HAP-1 (cell line): ENCODE measurements at regions not wholly inside any gene's neighbourhood (a gene's known extent, or its start where the extent isn't known, plus 50 kb on each side); places are given as distances from the start of the nearest gene placed in this dataset.
"Not testable (repeated sequence)": the region's sequence is repeated elsewhere in the genome, so short reads cannot be mapped to it uniquely, and the experiment has no call there.

Source experiments
- DNase-seq, 2 experiments: peaks; one replicate each; pipeline ENCODE4 v3.0.0-alpha.2; 2016 to 2020; ENCODE audit warnings: low spot score in 2 of 2
- H3K27me3 ChIP-seq: fragments of 250-450 bp; sonication (Bioruptor Pico); 2 replicates; pipeline ENCODE4 v1.5.1; 2020; ENCODE audit warnings: low read depth, mild to moderate bottlenecking, moderate library complexity
- H3K36me3 ChIP-seq: fragments of 250-450 bp; sonication (Bioruptor Pico); replicated peaks from 2 replicates; pipeline ENCODE4 v1.5.1; 2020; ENCODE audit warnings: mild to moderate bottlenecking
- H3K4me1 ChIP-seq: fragments of 250-450 bp; sonication (Bioruptor Pico); 2 replicates; pipeline ENCODE4 v1.5.1; 2020; ENCODE audit warnings: mild to moderate bottlenecking
- H3K4me3 ChIP-seq: fragments of 250-450 bp; sonication (Bioruptor Pico); 2 replicates; pipeline ENCODE4 v1.5.1; 2020; ENCODE audit warnings: mild to moderate bottlenecking, moderate library complexity
- H3K9me3 ChIP-seq: fragments of 250-450 bp; sonication (Bioruptor Pico); 2 replicates; pipeline ENCODE4 v1.5.1; 2020; ENCODE audit warnings: mild to moderate bottlenecking, moderate library complexity
- in situ Hi-C: fragments of 300-500 bp; cut with MboI; formaldehyde crosslinking; loops from 3 replicates; pipeline ENCODE4 v1.14.3; 2020; ENCODE audit warnings: low sequenced_read_pairs, inconsistent platforms, mixed read lengths

- in situ Hi-C loops = no loop called here
- peak in 1 of 2 experiments; percentile 35 for DNase-seq
- Histone ChIP-seq H3K36me3 (no peaks in the 10 kb centered on the region), H3K4me1 (peaks cover 11% of the 10 kb centered on the region), H3K4me3 (no peak overlapping the region), H3K27me3 (no peaks in the 10 kb centered on the region), H3K9me3 (no peaks in the 10 kb centered on the region)
Measured at GRCh38 chr6:15912505-15913400, 216.1 kb upstream of the MYLIP start.

DNA sequence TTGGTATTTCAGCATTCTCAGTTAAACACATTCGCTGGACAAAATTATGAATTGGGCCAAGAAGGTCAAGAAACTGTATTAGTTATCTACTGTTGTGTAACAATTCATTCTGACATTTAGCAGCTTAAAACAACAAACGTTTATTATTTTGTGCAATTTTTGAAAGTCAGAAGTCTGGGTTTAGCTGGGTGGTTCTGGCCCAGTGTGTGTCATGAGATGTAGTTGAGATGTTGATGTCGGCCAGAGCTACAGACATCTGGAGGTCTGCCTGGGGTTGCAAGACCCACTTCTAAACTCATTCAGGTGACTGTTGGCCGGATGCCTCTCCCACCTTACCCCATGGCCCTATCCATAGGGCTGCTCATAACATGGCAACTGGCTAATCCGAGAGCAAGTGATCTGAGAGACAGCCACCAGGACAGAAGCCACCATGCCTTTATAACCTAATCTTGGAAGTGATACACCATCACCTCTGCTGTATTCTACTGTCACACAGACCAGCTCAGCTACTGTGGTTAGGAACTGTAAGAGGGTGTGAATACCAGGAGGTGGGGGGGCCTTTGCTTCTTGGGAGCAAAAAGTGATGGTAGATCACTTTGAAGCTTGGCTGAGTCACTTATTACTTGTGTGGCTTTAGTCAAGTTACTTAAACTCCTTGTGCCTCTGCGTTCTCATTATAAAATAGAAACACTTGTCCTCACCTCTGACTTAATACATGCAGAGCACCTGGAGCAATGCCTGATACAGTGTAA lies 217.0 kb upstream of the MYLIP start:
- H3K4me1 ChIP-seq = peaks cover 11% of the 10 kb centered on the region
- no peak for DNase-seq
- H3K9me3 ChIP-seq = no peaks in the 10 kb centered on the region
- no peaks in the 10 kb centered on the region for H3K27me3 ChIP-seq
- H3K36me3 ChIP-seq = no peaks in the 10 kb centered on the region
- in situ Hi-C loops = no loop called here
- H3K4me3 ChIP-seq = no peak overlapping the region

GRCh38 chr6:15909290-15910070 lies 219.4 kb upstream of the MYLIP start:
- Histone ChIP-seq H3K36me3 (no peaks in the 10 kb centered on the region), H3K9me3 (no peaks in the 10 kb centered on the region), H3K4me1 (peaks cover 11% of the 10 kb centered on the region), H3K27me3 (no peaks in the 10 kb centered on the region), H3K4me3 (no peak overlapping the region)
- no peak for DNase-seq
- in situ Hi-C loops = no loop called here

GRCh38 chr6:15908871-15909270 lies 220.0 kb upstream of the MYLIP start:
- H3K4me3 ChIP-seq = no peak overlapping the region
- H3K27me3 ChIP-seq = no peaks in the 10 kb centered on the region
- in situ Hi-C loops = no loop called here
- H3K36me3 ChIP-seq = no peaks in the 10 kb centered on the region
- no peak for DNase-seq
- H3K9me3 ChIP-seq = no peaks in the 10 kb centered on the region
- H3K4me1 ChIP-seq = peaks cover 11% of the 10 kb centered on the region

GRCh38 chr6:15907914-15908518 lies 220.9 kb upstream of the MYLIP start:
- Histone ChIP-seq H3K4me3 (no peak overlapping the region), H3K4me1 (peaks cover 11% of the 10 kb centered on the region), H3K36me3 (no peaks in the 10 kb centered on the region), H3K27me3 (no peaks in the 10 kb centered on the region), H3K9me3 (no peaks in the 10 kb centered on the region)
- no peak for DNase-seq
- in situ Hi-C loops = no loop called here

DNA sequence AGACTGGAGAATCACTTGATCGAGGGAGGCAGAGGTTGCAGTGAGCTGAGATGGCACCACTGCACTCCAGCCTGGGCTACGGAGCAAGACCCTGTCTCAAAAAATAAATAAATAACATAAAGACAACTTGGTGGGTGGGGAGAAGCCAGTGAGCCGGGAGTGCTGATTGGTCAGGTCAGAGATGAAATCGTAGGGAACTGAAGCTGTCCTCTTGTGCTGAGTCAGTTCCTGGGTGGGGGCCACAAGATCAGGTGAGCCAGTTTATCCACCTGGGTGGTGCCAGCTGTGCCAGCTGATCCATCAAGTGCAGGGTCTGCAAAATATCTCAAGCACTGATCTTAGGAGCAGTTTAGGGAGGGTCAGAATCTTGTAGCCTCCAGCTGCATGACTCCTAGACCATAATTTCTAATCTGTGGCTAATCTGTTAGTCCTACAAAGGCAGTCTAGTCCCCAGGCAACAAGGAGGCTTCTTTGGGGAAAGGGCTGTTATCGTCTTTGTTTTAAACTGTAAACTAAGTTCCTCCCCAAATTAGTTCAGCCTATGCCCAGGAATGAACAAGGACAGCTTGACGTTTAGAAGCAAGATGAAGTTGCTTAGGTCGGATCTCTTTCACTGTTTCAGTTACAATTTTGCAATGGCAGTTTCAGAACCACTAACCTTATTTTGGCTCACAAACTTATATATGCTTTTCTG lies 221.5 kb upstream of the MYLIP start:
- H3K9me3 ChIP-seq, in situ Hi-C loops, H3K4me1 ChIP-seq, H3K27me3 ChIP-seq, H3K36me3 ChIP-seq, H3K4me3 ChIP-seq, DNase-seq: not testable (repeated sequence)

- H3K36me3 ChIP-seq = no peaks in the 10 kb centered on the region
- no peaks in the 10 kb centered on the region for H3K4me1 ChIP-seq
- H3K4me3 ChIP-seq = no peak overlapping the region
- no peak for DNase-seq
- no peaks in the 10 kb centered on the region for H3K9me3 ChIP-seq
- H3K27me3 ChIP-seq = no peaks in the 10 kb centered on the region
- in situ Hi-C loops = no loop called here
Measured at GRCh38 chr6:15906420-15907016, 222.4 kb upstream of the MYLIP start.

DNA sequence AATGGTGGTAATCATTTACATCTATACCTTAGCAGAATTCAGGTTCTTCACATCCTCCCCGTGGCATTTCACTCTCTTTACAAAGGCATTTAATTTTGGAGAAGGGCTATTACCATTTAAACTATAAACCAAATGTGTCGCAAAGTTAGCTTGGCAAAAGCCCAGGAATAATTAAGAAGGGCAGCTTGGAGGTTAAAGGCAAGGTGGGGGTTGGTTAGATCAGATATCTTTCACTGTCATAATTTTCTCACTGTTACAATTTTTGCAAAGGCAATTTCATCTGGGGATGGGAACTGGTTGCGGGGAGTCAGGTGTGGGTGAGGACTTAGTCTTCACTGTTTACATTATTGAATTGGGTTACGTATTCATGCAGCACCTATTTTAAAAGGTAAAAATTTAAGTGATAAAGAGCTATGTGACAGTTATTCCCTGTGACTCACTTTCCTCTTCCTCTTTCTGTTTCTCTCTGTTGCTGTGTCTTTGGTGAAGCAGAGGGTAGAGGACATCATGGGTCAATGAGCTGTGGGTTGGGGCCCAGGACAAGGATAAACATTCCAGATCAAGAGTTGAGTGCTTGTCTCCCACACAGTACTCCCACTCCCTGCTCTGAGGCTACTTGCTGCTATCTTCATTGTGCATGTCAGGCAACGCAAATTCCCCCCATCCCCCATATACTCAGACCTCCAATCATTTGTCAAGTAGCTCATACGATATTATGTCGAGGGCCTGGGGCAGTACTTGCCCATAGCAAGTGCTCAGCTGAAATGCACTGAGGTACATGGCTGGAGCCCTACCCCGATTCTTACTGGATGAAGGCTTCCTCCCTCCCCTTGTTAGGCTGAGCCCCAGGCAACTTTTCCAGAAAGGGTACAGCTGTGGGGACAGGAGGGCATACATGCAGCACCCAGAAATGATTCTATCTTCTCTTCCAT lies 223.1 kb upstream of the MYLIP start:
- H3K4me3 ChIP-seq = no peak overlapping the region
- no peaks in the 10 kb centered on the region for H3K36me3 ChIP-seq
- H3K9me3 ChIP-seq = no peaks in the 10 kb centered on the region
- no peak for DNase-seq
- in situ Hi-C loops = no loop called here
- no peaks in the 10 kb centered on the region for H3K4me1 ChIP-seq
- H3K27me3 ChIP-seq = no peaks in the 10 kb centered on the region

GRCh38 chr6:15904651-15905376 lies 224.1 kb upstream of the MYLIP start:
- in situ Hi-C loops = no loop called here
- no peaks in the 10 kb centered on the region for H3K36me3 ChIP-seq
- H3K4me3 ChIP-seq = no peak overlapping the region
- no peaks in the 10 kb centered on the region for H3K9me3 ChIP-seq
- no peaks in the 10 kb centered on the region for H3K4me1 ChIP-seq
- no peak for DNase-seq
- no peaks in the 10 kb centered on the region for H3K27me3 ChIP-seq

DNA sequence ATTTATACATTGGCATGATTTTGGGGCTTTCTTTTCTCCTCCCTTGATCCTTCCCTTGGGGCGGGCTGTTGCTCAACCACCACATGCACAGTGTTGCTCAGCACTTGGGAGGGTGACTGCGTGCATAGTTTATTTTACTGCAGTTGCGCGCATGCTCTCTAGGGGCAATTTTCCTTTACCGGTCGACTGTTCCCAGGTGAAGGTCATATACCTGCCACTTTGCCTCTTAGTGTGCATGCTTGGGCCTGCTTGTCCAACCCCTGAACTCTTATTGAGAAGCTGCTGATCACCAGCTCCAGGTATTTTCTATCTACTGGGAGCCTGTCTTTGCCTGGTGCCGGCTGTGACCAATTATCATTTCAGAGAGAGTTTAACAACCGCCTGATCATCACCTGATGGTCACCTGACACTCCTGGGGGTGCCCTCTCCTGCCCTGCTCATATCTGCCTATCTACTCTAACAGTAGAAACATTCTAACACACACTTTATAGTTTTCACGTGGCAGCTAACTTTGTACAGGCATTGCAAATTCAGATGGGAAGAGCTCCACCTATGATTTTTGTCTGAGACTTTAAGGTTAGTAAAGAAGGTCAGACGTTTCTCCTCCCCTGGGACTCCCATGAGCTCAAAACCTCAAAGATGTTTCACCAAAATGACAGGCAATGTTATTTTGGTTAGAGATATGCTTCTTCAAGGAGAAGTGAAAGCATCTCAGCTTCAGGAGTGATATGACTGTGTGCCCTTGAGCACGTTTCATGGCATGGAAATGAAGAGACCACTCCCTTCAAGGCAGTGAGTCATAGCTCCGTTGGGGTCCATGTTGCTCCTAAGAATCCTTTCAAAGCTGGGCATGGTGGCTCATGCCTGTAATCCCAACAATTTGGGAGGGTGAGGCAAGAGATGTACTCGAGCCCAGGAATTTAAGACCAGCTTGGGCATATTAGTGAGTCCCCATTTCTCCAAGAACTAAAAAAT lies 227.5 kb upstream of the MYLIP start:
- H3K4me3 ChIP-seq = no peak overlapping the region
- H3K9me3 ChIP-seq = no peaks in the 10 kb centered on the region
- no peaks in the 10 kb centered on the region for H3K36me3 ChIP-seq
- no peak for DNase-seq
- in situ Hi-C loops = no loop called here
- H3K4me1 ChIP-seq = peaks cover 7% of the 10 kb centered on the region
- H3K27me3 ChIP-seq = no peaks in the 10 kb centered on the region

DNA sequence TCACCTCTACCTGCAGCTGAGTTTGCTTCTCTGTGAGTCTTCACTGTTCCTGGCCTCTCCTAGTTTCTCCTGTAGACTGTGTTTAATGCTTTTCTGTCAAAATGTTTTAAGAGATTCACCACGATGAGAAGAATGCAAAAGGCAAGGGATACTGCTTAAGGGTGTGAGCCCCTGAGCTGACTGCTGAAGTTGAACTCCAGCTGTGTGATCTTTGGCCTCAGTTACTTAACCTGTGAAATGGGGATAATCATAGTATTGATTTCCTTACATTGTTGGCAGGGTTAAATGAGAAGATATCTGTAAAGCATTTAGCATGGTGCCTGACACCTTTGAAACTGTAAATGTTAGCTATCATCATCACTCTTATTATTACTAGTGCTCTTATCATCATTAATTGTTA lies 230.2 kb upstream of the MYLIP start:
- Histone ChIP-seq H3K4me1 (peaks cover 28% of the 10 kb centered on the region), H3K9me3 (no peaks in the 10 kb centered on the region), H3K27me3 (no peaks in the 10 kb centered on the region), H3K36me3 (no peaks in the 10 kb centered on the region), H3K4me3 (no peak overlapping the region)
- DNase-seq = no peak
- in situ Hi-C loops = no loop called here
